ENCODE measurements at regions not wholly inside any gene's neighbourhood (a gene's known extent, or its start where the extent isn't known, plus 50 kb on each side); places are given as distances from the start of the nearest gene placed in this dataset.

- TF ChIP-seq CTCF (conservative IDR thresholded peaks at IDR 0.05; ENCODE audit: low read length) (no peak), EZH2phosphoT487 (IDR thresholded peaks at IDR 0.05; ENCODE audit: borderline replicate concordance, low read depth, low read length) (no peak)
These were observed 145.1 kb upstream of the FSTL4 start for GRCh38 chr5:133757396-133757945.

Measured in OCI-LY7 (cell line).